MCF 10A (cell line): ENCODE measurements at regions not wholly inside any gene's neighbourhood (a gene's known extent, or its start where the extent isn't known, plus 50 kb on each side); places are given as distances from the start of the nearest gene placed in this dataset.

ENCODE experiments used
- BruUV-seq: library from RNA; stranded (reverse); fragments of 400-500 nt; replicated peaks from 2 replicates; lab custom pipeline; 2021; lab: Mats Ljungman, UMichigan
- CTCF ChIA-PET: fragments of 300-600 bp; sonication (Branson Sonifier 250); formaldehyde crosslinking; extraction: SDS; loops from one replicate; lab custom pipeline; 2021; ENCODE audit warnings: antibody characterized with exemption, inconsistent platforms; lab: Yijun Ruan, JAX
- POLR2A ChIA-PET: fragments of 300-600, 350-650 bp; sonication (Branson Sonifier 250); formaldehyde crosslinking; extraction: SDS; loops from one replicate; lab custom pipeline; 2020; ENCODE audit warnings: antibody characterized with exemption, inconsistent platforms; lab: Yijun Ruan, JAX
- DNase-seq: peaks from one replicate; pipeline ENCODE4 v3.0.0-alpha.2; 2018; ENCODE audit not compliant: unreplicated experiment
- H3K27ac Mint-ChIP-seq: one replicate; pipeline ENCODE4 v1.8.0; 2022; ENCODE audit warnings: mild to moderate bottlenecking, low read depth, mixed read lengths; ENCODE audit not compliant: unreplicated experiment
- H3K27me3 Mint-ChIP-seq: one replicate; pipeline ENCODE4 v1.8.0; 2022; ENCODE audit warnings: mixed read lengths; ENCODE audit not compliant: insufficient read depth, unreplicated experiment
- H3K36me3 Mint-ChIP-seq: one replicate; pipeline ENCODE4 v1.8.0; 2022; ENCODE audit warnings: mild to moderate bottlenecking, moderate library complexity, mixed read lengths; ENCODE audit not compliant: insufficient read depth, unreplicated experiment
- H3K4me1 Mint-ChIP-seq: one replicate; pipeline ENCODE4 v1.8.0; 2022; ENCODE audit warnings: mixed read lengths; ENCODE audit not compliant: insufficient read depth, unreplicated experiment
- H3K4me3 Mint-ChIP-seq: one replicate; pipeline ENCODE4 v1.8.0; 2022; ENCODE audit warnings: mild to moderate bottlenecking, moderate library complexity, mixed read lengths; ENCODE audit not compliant: unreplicated experiment
- H3K9me3 Mint-ChIP-seq: one replicate; pipeline ENCODE4 v1.8.0; 2022; ENCODE audit warnings: mixed read lengths; ENCODE audit not compliant: unreplicated experiment
- intact Hi-C: fragments of 100-400 bp; cut with micrococcal nuclease; formaldehyde crosslinking; loops from 2 replicates; pipeline ENCODE4 v1.14.1; 2022
- TF ChIP-seq, protein P1 (sequence below): fragments of 200-600 bp; IDR thresholded peaks from one replicate; pipeline ENCODE4 v1.8.0; 2022; ENCODE audit warnings: antibody characterized with exemption, mild to moderate bottlenecking; ENCODE audit not compliant: unreplicated experiment

DNA sequence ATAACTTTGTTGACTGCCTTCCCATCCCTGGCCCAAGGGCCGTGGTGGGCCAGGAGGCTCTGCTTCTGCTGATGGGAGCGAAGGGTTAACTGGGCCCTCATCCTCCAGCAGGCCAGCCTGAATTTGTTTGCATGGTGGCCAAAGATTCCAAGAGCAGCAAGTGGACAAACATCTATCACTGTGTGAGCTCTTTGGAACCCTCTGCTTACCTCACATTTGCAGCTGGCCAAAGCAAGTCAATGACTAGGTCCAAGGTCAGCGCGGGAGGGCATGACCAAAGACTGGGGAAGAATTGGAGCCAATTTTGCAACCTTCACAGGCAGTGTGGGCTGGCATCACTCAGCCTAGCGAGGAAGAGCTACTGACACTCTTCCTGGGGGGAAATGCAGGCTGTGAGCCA lies 67.8 kb upstream of the ATP6AP2 start:
- TF ChIP-seq, protein P1, sequence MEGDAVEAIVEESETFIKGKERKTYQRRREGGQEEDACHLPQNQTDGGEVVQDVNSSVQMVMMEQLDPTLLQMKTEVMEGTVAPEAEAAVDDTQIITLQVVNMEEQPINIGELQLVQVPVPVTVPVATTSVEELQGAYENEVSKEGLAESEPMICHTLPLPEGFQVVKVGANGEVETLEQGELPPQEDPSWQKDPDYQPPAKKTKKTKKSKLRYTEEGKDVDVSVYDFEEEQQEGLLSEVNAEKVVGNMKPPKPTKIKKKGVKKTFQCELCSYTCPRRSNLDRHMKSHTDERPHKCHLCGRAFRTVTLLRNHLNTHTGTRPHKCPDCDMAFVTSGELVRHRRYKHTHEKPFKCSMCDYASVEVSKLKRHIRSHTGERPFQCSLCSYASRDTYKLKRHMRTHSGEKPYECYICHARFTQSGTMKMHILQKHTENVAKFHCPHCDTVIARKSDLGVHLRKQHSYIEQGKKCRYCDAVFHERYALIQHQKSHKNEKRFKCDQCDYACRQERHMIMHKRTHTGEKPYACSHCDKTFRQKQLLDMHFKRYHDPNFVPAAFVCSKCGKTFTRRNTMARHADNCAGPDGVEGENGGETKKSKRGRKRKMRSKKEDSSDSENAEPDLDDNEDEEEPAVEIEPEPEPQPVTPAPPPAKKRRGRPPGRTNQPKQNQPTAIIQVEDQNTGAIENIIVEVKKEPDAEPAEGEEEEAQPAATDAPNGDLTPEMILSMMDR: no peak
- intact Hi-C loops: no loop called here
- no peak for DNase-seq
- no peaks in the 10 kb centered on the region for H3K9me3 Mint-ChIP-seq
- H3K36me3 Mint-ChIP-seq: no peaks in the 10 kb centered on the region
- no peak overlapping the region for H3K27ac Mint-ChIP-seq
- no TSS peak for BruUV-seq
- no peak overlapping the region for H3K4me3 Mint-ChIP-seq
- CTCF ChIA-PET: no interaction called here
- H3K27me3 Mint-ChIP-seq: peaks cover 59% of the 10 kb centered on the region
- POLR2A ChIA-PET: no interaction called here
- H3K4me1 Mint-ChIP-seq: no peaks in the 10 kb centered on the region

DNA sequence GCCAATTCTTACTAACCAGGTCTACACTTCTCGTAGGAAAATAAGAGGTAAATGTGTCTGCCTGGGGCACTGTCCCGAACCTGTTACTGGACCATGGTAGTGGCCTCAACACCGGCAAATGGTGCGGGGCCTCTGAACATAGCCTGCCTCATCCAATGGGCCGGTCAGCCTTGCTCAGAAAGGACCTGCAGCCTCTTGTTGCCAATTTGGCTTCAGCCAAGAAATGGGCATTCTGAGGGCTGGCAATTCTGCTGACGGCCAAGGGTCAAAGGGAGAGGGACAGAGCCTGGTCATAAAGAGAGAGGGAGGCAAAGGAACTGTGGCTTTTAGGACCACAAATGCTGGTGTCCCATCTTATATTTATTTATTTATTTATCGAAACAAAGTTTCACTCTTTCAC lies 69.5 kb upstream of the ATP6AP2 start:
- no peak overlapping the region for H3K27ac Mint-ChIP-seq
- POLR2A ChIA-PET: interaction anchor here (1.3 kb wide), 1 partner anchor 12 kb away, joined by 3 read pairs; no protein-coding TSS in a partner anchor
- intact Hi-C loops: no loop called here
- no TSS peak for BruUV-seq
- no peaks in the 10 kb centered on the region for H3K36me3 Mint-ChIP-seq
- no peaks in the 10 kb centered on the region for H3K4me1 Mint-ChIP-seq
- H3K4me3 Mint-ChIP-seq: no peak overlapping the region
- CTCF ChIA-PET: no interaction called here
- H3K27me3 Mint-ChIP-seq: peaks cover 69% of the 10 kb centered on the region
- TF ChIP-seq, protein P1: no peak
- no peaks in the 10 kb centered on the region for H3K9me3 Mint-ChIP-seq
- no peak for DNase-seq

DNA sequence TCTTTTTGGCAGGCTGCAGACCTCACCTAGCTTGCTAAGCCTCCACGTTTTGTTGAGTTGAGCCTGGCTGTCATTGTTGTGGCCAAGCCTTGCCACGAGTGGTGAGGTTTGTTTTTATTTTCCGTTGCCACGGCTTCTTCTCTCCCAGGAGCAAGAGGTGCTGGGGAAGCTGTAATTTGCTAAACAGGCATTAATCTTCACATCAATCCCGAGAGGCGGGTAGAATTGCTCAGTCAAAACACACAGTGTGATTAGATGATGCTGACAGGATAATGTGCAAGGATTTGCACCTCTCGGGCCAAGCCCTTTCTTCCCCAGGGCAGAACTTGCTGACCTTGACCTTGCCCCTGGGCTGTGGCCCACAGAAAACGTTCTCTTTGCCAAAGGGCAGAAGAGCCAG lies 72.2 kb upstream of the ATP6AP2 start:
- intact Hi-C loops: no loop called here
- Mint-ChIP-seq H3K4me3 (no peak overlapping the region), H3K36me3 (no peaks in the 10 kb centered on the region), H3K4me1 (no peaks in the 10 kb centered on the region), H3K27me3 (peaks cover 75% of the 10 kb centered on the region), H3K27ac (no peak overlapping the region), H3K9me3 (no peaks in the 10 kb centered on the region)
- no TSS peak for BruUV-seq
- ChIA-PET POLR2A (no interaction called here), CTCF (interaction anchor here (0.6 kb wide), 1 partner anchor 12 kb away, joined by 3 read pairs; no protein-coding TSS in a partner anchor)
- no peak for DNase-seq
- TF ChIP-seq, protein P1: no peak

DNA sequence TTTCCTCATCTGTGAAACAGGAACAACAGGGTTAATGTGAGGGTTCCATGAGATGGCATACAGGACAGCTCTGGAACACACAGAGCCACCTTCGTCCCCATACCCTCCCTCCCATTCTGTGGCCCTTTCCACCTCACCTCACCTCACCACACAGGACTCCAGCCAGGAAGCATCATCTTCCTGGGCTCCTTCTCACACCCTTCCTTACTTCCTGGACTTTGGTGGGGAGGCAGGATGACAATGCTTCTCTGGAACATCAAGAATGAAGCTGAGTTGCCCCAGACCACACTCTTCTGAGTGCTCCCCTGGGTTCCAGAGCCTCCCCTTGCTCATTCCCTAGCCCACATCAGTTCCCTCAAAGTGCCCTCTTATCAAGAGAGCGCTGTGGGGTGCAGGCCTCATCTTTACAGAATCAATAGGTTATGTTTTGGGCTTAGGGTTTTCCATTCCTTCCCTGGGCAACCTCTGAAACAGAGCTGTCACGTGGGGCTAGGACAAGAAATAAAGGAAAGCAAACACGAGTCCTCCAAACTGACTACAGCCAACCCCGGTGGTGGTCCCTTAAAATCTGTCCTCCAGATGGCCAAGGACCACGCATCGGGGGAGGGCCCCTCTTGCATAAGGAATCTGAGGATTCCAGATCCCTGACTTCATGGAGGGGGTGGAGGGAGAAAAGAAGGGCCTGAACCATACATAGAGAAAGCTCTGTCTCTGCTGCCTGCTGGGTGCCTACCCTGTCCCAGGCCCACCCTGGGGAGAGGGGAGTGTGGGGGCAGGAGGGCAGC lies 74.4 kb upstream of the ATP6AP2 start:
- H3K36me3 Mint-ChIP-seq: no peaks in the 10 kb centered on the region
- no peak overlapping the region for H3K4me3 Mint-ChIP-seq
- DNase-seq: no peak
- POLR2A ChIA-PET: no interaction called here
- H3K27ac Mint-ChIP-seq: no peak overlapping the region
- no peaks in the 10 kb centered on the region for H3K9me3 Mint-ChIP-seq
- H3K4me1 Mint-ChIP-seq: no peaks in the 10 kb centered on the region
- TF ChIP-seq, protein P1: no peak
- no TSS peak for BruUV-seq
- intact Hi-C loops: no loop called here
- H3K27me3 Mint-ChIP-seq: peaks cover 86% of the 10 kb centered on the region
- CTCF ChIA-PET: interaction anchor here (0.9 kb wide), 1 partner anchor 14 kb away, joined by 4 read pairs; no protein-coding TSS in a partner anchor
